H1 (cell line): ENCODE measurements at regions not wholly inside any gene's neighbourhood (a gene's known extent, or its start where the extent isn't known, plus 50 kb on each side); places are given as distances from the start of the nearest gene placed in this dataset.

Source experiments
- CTCF ChIA-PET: fragments of 300-600 bp; sonication (Branson Sonifier 250); formaldehyde crosslinking; loops from one replicate; lab custom pipeline; 2021; ENCODE audit not compliant: partially characterized antibody; lab: Charles Lee
- POLR2A ChIA-PET: fragments of 300-600 bp; sonication (Branson Sonifier 250); formaldehyde crosslinking; loops from one replicate; lab custom pipeline; 2021; ENCODE audit warnings: inconsistent platforms; ENCODE audit not compliant: partially characterized antibody; lab: Charles Lee
- DNase-seq, 2 experiments: peaks; one replicate each; pipeline versions ENCODE4 v3.0.0 to v3.0.0-alpha.2; 2010 to 2022; ENCODE audit warnings: low spot score in 2 of 2, low read depth in 1 of 2, mixed read lengths in 1 of 2
- FAIRE-seq: peaks from 2 replicates; lab custom pipeline; 2011; peaks lifted over from hg19 to GRCh38; lab: Jason Lieb, UNC
- H2AFZ ChIP-seq: 2 replicates; pipeline ENCODE4 v1.8.1; 2012; ENCODE audit warnings: low read length, inconsistent platforms
- H2AK5ac ChIP-seq: 2 replicates; pipeline ENCODE4 v1.6.1; 2013; ENCODE audit warnings: low read depth, low read length
- H2BK120ac ChIP-seq: replicated peaks from 2 replicates; pipeline ENCODE3; 2013; ENCODE audit warnings: low read depth, low read length, inconsistent platforms
- H2BK12ac ChIP-seq: 2 replicates; pipeline ENCODE4 v1.6.1; 2013; ENCODE audit warnings: low read depth, low read length
- H2BK15ac ChIP-seq: 2 replicates; pipeline ENCODE4 v1.6.1; 2013; ENCODE audit warnings: low read length
- H2BK20ac ChIP-seq: 2 replicates; pipeline ENCODE4 v1.6.1; 2013; ENCODE audit warnings: low read length
- H2BK5ac ChIP-seq: 2 replicates; pipeline ENCODE4 v1.6.1; 2013; ENCODE audit warnings: low read depth, low read length
- H3K14ac ChIP-seq: 2 replicates; pipeline ENCODE4 v1.6.1; 2013; ENCODE audit warnings: inconsistent platforms; ENCODE audit not compliant: insufficient read length
- H3K18ac ChIP-seq: 2 replicates; pipeline ENCODE4 v1.6.1; 2013; ENCODE audit warnings: low read length; ENCODE audit errors: extremely low read depth
- H3K23ac ChIP-seq: 2 replicates; pipeline ENCODE4 v1.6.1; 2013; ENCODE audit warnings: inconsistent platforms; ENCODE audit not compliant: insufficient read length
- H3K23me2 ChIP-seq: 2 replicates; pipeline ENCODE4 v1.6.1; 2013; ENCODE audit warnings: low read depth, low read length
- H3K27ac ChIP-seq: 2 replicates; pipeline ENCODE4 v1.6.1; 2011; ENCODE audit warnings: low read depth, low read length, inconsistent platforms
- H3K27me3 ChIP-seq, 4 experiments: replicated peaks in 1 of 4; 1 replicate in 1 of 4; 2 replicates in 3 of 4; pipeline versions ENCODE4 v1.6.1 to v1.8.1; 2011 to 2013; ENCODE audit warnings: low read length in 3 of 4, mild to moderate bottlenecking in 3 of 4, inconsistent platforms in 2 of 4, mixed read lengths in 2 of 4, moderate library complexity in 1 of 4; ENCODE audit not compliant: control insufficient read depth in 3 of 4, insufficient read depth in 3 of 4; ENCODE audit errors: extremely low read depth in 1 of 4
- H3K36me3 ChIP-seq, 4 experiments: 2 replicates each; pipeline versions ENCODE4 v1.6.1 to v1.8.1; 2011 to 2013; ENCODE audit warnings: mild to moderate bottlenecking in 4 of 4, low read length in 3 of 4, moderate library complexity in 2 of 4, control low read depth in 1 of 4, inconsistent platforms in 1 of 4; ENCODE audit not compliant: insufficient read depth in 4 of 4, control insufficient read depth in 2 of 4
- H3K4ac ChIP-seq: replicated peaks from 2 replicates; pipeline ENCODE3; 2013; ENCODE audit warnings: low read length, low read depth, mixed read lengths, inconsistent platforms; ENCODE audit not compliant: insufficient read length
- H3K4me1 ChIP-seq, 4 experiments: replicated peaks in 1 of 4; 1 replicate in 1 of 4; 2 replicates in 3 of 4; pipeline versions ENCODE4 v1.6.1 to v1.8.1; 2011 to 2013; ENCODE audit warnings: low read length in 3 of 4, inconsistent platforms in 2 of 4, mixed read lengths in 1 of 4; ENCODE audit not compliant: insufficient read depth in 4 of 4, control insufficient read depth in 3 of 4
- H3K4me2 ChIP-seq, 2 experiments: 2 replicates each; pipeline versions ENCODE4 v1.6.1 to v1.8.1; 2011 to 2013; ENCODE audit warnings: low read depth in 2 of 2, low read length in 2 of 2, control low read depth in 1 of 2, inconsistent platforms in 1 of 2, mild to moderate bottlenecking in 1 of 2; ENCODE audit not compliant: insufficient read depth in 1 of 2
- H3K4me3 ChIP-seq, 4 experiments: fragments of 200-600, 300-600 bp in 1 of 4; sonication (generic), shearing (Covaris generic), sonication (Bioruptor Twin) in 1 of 4; 2 replicates each; pipeline versions ENCODE4 v1.5.1 to v1.8.1; 2011 to 2016; ENCODE audit warnings: low read length in 4 of 4, low read depth in 3 of 4, control low read depth in 2 of 4, inconsistent platforms in 2 of 4, mild to moderate bottlenecking in 2 of 4, mixed read lengths in 1 of 4, moderate library complexity in 1 of 4; ENCODE audit not compliant: insufficient read depth in 2 of 4; ENCODE audit errors: extremely low read depth in 1 of 4
- H3K56ac ChIP-seq: replicated peaks from 2 replicates; pipeline ENCODE3; 2013; ENCODE audit warnings: low read depth, mild to moderate bottlenecking, mixed read lengths, low read length, inconsistent platforms; ENCODE audit not compliant: insufficient read length
- H3K79me1 ChIP-seq: 2 replicates; pipeline ENCODE4 v1.6.1; 2013; ENCODE audit warnings: low read depth, low read length, control low read depth
- H3K79me2 ChIP-seq, 2 experiments: 2 replicates each; pipeline versions ENCODE4 v1.6.1 to v1.8.1; 2012 to 2013; ENCODE audit warnings: low read length in 2 of 2, mild to moderate bottlenecking in 2 of 2, inconsistent platforms in 1 of 2; ENCODE audit not compliant: insufficient read depth in 2 of 2, control insufficient read depth in 1 of 2
- H3K9ac ChIP-seq, 4 experiments: replicated peaks in 1 of 4; 1 replicate in 1 of 4; 2 replicates in 3 of 4; pipeline versions ENCODE4 v1.6.1 to v1.8.1; 2011 to 2013; ENCODE audit warnings: low read depth in 3 of 4, low read length in 3 of 4, control low read depth in 2 of 4, mild to moderate bottlenecking in 2 of 4, moderate library complexity in 2 of 4, inconsistent platforms in 1 of 4; ENCODE audit errors: extremely low read depth in 1 of 4
- H3K9me3 ChIP-seq, 2 experiments: 2 replicates each; pipeline versions ENCODE4 v1.6.1 to v1.8.1; 2012 to 2013; ENCODE audit warnings: mild to moderate bottlenecking in 2 of 2, moderate library complexity in 2 of 2, control low read depth in 1 of 2, inconsistent platforms in 1 of 2, low read depth in 1 of 2, low read length in 1 of 2, mixed read lengths in 1 of 2; ENCODE audit not compliant: insufficient read depth in 2 of 2
- H4K20me1 ChIP-seq, 2 experiments: replicated peaks in 1 of 2; 2 replicates each; pipeline versions ENCODE3 to v1.8.1; 2011 to 2013; ENCODE audit warnings: inconsistent platforms in 2 of 2, low read length in 2 of 2, mild to moderate bottlenecking in 1 of 2; ENCODE audit not compliant: insufficient read depth in 2 of 2, control insufficient read depth in 1 of 2
- H4K5ac ChIP-seq: 2 replicates; pipeline ENCODE4 v1.6.1; 2013; ENCODE audit warnings: low read length, low read depth, mixed read lengths, inconsistent platforms; ENCODE audit not compliant: insufficient read length
- H4K8ac ChIP-seq: 2 replicates; pipeline ENCODE4 v1.8.0; 2013; ENCODE audit warnings: mild to moderate bottlenecking, moderate library complexity, low read length, inconsistent platforms; ENCODE audit not compliant: insufficient read depth; ENCODE audit errors: extremely low read depth
- H4K91ac ChIP-seq: replicated peaks from 2 replicates; pipeline ENCODE3; 2013; ENCODE audit warnings: low read length, mixed read lengths, inconsistent platforms; ENCODE audit not compliant: insufficient read length
- ATF3 ChIP-seq: IDR thresholded peaks from 2 replicates; pipeline ENCODE4 v1.6.1; 2011; ENCODE audit warnings: low read depth, mild to moderate bottlenecking, low read length; ENCODE audit not compliant: insufficient read depth
- BRCA1 ChIP-seq: IDR thresholded peaks from 2 replicates; pipeline ENCODE4 v1.6.1; 2012; ENCODE audit warnings: low read depth, low read length, improper control_type of control experiment
- CBX5 ChIP-seq: fragments of 300-800, 300-1000 bp; sonication (generic); IDR thresholded peaks from 2 replicates; pipeline ENCODE4 v1.7.1; 2016; ENCODE audit warnings: antibody characterized with exemption, low read length, low read depth
- E2F6 ChIP-seq: IDR thresholded peaks from 2 replicates; pipeline ENCODE4 v1.6.1; 2012; ENCODE audit warnings: inconsistent platforms
- KDM1A ChIP-seq: fragments of 200-600, 300-600 bp; sonication (generic); IDR thresholded peaks from 2 replicates; pipeline ENCODE4 v1.7.1; 2016; ENCODE audit warnings: mild to moderate bottlenecking, low read length, borderline replicate concordance
- MAFK ChIP-seq: IDR thresholded peaks from 2 replicates; pipeline ENCODE4 v1.6.1; 2012; ENCODE audit warnings: low read depth, mild to moderate bottlenecking, improper control_type of control experiment, low read length
- NANOG ChIP-seq: IDR thresholded peaks from 2 replicates; pipeline ENCODE4 v1.6.1; 2011; ENCODE audit warnings: low read length, low read depth, mild to moderate bottlenecking, inconsistent platforms; ENCODE audit not compliant: insufficient read depth, poor library complexity, severe bottlenecking
- POLR2A ChIP-seq, 2 experiments: IDR thresholded peaks; 1 replicate in 1 of 2; 2 replicates in 1 of 2; pipeline ENCODE4 v1.6.1; 2011; ENCODE audit warnings: low read depth in 2 of 2, low read length in 2 of 2, mild to moderate bottlenecking in 2 of 2; ENCODE audit errors: control extremely low read depth in 1 of 2
- RBBP5 ChIP-seq: IDR thresholded peaks from 2 replicates; pipeline ENCODE4 v1.7.1; 2012; ENCODE audit warnings: low read depth, mild to moderate bottlenecking, inconsistent platforms, low read length, moderate library complexity, borderline replicate concordance
- RNF2 ChIP-seq: fragments of 200-900, 300-1000 bp; sonication (generic); IDR thresholded peaks from 2 replicates; pipeline ENCODE4 v1.7.1; 2016; ENCODE audit warnings: borderline replicate concordance, low read depth, mild to moderate bottlenecking, antibody characterized with exemption, low read length; ENCODE audit not compliant: poor library complexity, severe bottlenecking; ENCODE audit errors: missing control alignments
- SAP30 ChIP-seq: fragments of 300-600 bp; sonication (generic); IDR thresholded peaks from 2 replicates; pipeline ENCODE4 v1.7.1; 2012; ENCODE audit warnings: low read length, moderate library complexity, mild to moderate bottlenecking, inconsistent platforms; ENCODE audit not compliant: insufficient read depth, insufficient replicate concordance
- SIX5 ChIP-seq: IDR thresholded peaks from 2 replicates; pipeline ENCODE4 v1.6.1; 2011; ENCODE audit warnings: mild to moderate bottlenecking, low read depth, low read length
- YY1 ChIP-seq: IDR thresholded peaks from 2 replicates; pipeline ENCODE4 v1.6.1; 2011; ENCODE audit warnings: low read depth, mild to moderate bottlenecking, low read length
- WGBS, 2 experiments: shearing (Covaris generic) in 1 of 2; methylation state at CpG; one replicate each; pipeline versions ENCODE4 v1.1.6 to v1.1.7; 2013 to 2015; ENCODE audit warnings: low lambda C conversion rate in 2 of 2, mixed read lengths in 2 of 2, inconsistent platforms in 1 of 2, low coverage in 1 of 2, missing lambda C conversion rate in 1 of 2; ENCODE audit not compliant: insufficient replicate concordance in 2 of 2, insufficient coverage in 1 of 2, insufficient read length in 1 of 2; ENCODE audit errors: extremely low coverage in 1 of 2, missing lambda C conversion rate in 1 of 2; 5-methylcytosine and 5-hydroxymethylcytosine counted together

- Histone ChIP-seq H2BK15ac (no peak overlapping the region), H3K79me1 (no peaks in the 10 kb centered on the region), H3K4me3 (no peak overlapping the region), H3K36me3 (peaks cover 0 to 2% (median 0%) of the 10 kb centered on the region in 4 experiments; a peak in 1 of 8 replicates), H2AK5ac (no peak overlapping the region), H3K4me1 (no peaks in the 10 kb centered on the region), H3K9ac (no peak overlapping the region), H4K91ac (no peak overlapping the region), H3K9me3 (peaks cover 41 to 84% of the 10 kb centered on the region in 2 experiments), H3K4ac (no peak overlapping the region), H3K14ac (no peak overlapping the region), H2AFZ (no peak overlapping the region), H3K4me2 (no peak overlapping the region), H3K18ac (no peak overlapping the region), H3K27ac (no peak overlapping the region), H4K5ac (no peak overlapping the region), H3K27me3 (no peaks in the 10 kb centered on the region), H2BK120ac (no peak overlapping the region), H4K8ac (no peak overlapping the region), H2BK20ac (no peak overlapping the region), H2BK5ac (no peak overlapping the region), H3K23ac (no peak overlapping the region), H3K23me2 (no peaks in the 10 kb centered on the region), H3K79me2 (no peaks in the 10 kb centered on the region), H2BK12ac (no peak overlapping the region), H4K20me1 (no peaks in the 10 kb centered on the region), H3K56ac (no peak overlapping the region)
- FAIRE-seq (no peak), DNase-seq (no peak)
- WGBS, 2 experiments = 96% methylated on average over 13 of the region's 30 CpGs; no CpG with 5 or more reads in 1 of the 2 experiments
- POLR2A ChIA-PET = no interaction called here
- CTCF ChIA-PET = no interaction called here
- TF ChIP-seq SIX5 (no peak), SAP30 (no peak), RNF2 (no peak), ATF3 (no peak), BRCA1 (no peak), NANOG (no peak), E2F6 (no peak), RBBP5 (no peak), KDM1A (no peak), CBX5 (no peak), MAFK (no peak), YY1 (no peak), POLR2A (IDR thresholded peaks at IDR 0.05; ENCODE audit: control extremely low read depth in 1 of 2, low read depth in 2 of 2, low read length in 2 of 2) (no peak)
Measured at GRCh38 chr7:57819491-57819981, 369.6 kb downstream of the ZNF716 start.
